ENCODE measurements at regions not wholly inside any gene's neighbourhood (a gene's known extent, or its start where the extent isn't known, plus 50 kb on each side); places are given as distances from the start of the nearest gene placed in this dataset.

- TF ChIP-seq RAD21 (IDR thresholded peaks at IDR 0.05; ENCODE audit: low read depth) (no peak), CTCF (IDR thresholded peaks at IDR 0.05 in 2 of 3, conservative IDR thresholded peaks at IDR 0.05 in 1 of 3; ENCODE audit: borderline replicate concordance in 1 of 3, insufficient read depth in 1 of 3, low read depth in 2 of 3, low read length in 2 of 3) (no peak), EZH2 (IDR thresholded peaks at IDR 0.05) (no peak), ATF3 (IDR thresholded peaks at IDR 0.05) (no peak)
These were observed 952.0 kb upstream of the USP15 start for GRCh38 chr12:61308220-61308619.
